Peyer's patch (tissue), 4 donors: ENCODE measurements at regions not wholly inside any gene's neighbourhood (a gene's known extent, or its start where the extent isn't known, plus 50 kb on each side); places are given as distances from the start of the nearest gene placed in this dataset.

Source experiments
- DNase-seq, 3 donors: peaks; one replicate each; pipeline ENCODE4 v3.0.0-alpha.2; 2017 to 2019
- H3K27ac ChIP-seq, 4 donors: fragments of 200-600 bp; sonication (generic); one replicate each; pipeline ENCODE4 v1.5.1; 2016 to 2019
- H3K27me3 ChIP-seq, 2 donors: fragments of 200-600 bp; sonication (generic); one replicate each; pipeline ENCODE4 v1.5.1; 2019
- H3K36me3 ChIP-seq, 3 donors: fragments of 200-600 bp; sonication (generic); one replicate each; pipeline ENCODE4 v1.5.1; 2016 to 2019
- H3K4me1 ChIP-seq, 4 donors: fragments of 200-600 bp; sonication (generic); one replicate each; pipeline ENCODE4 v1.5.1; 2016 to 2019
- H3K4me3 ChIP-seq, 4 donors: fragments of 200-600 bp; sonication (generic); 1 replicate in 3 of 4; 2 replicates in 1 of 4; pipeline ENCODE4 v1.5.1; 2016 to 2019; ENCODE audit warnings: mild to moderate bottlenecking in 1 of 4
- H3K9me3 ChIP-seq, 4 donors: fragments of 200-600 bp; sonication (generic); one replicate each; pipeline ENCODE4 v1.5.1; 2016 to 2019; ENCODE audit warnings: mild to moderate bottlenecking in 1 of 4
- POLR2A ChIP-seq, 2 donors: fragments of 450-650 bp; IDR thresholded peaks; one replicate each; pipeline ENCODE4 v1.5.1; 2017; ENCODE audit warnings: antibody characterized with exemption in 2 of 2, mild to moderate bottlenecking in 2 of 2, moderate library complexity in 2 of 2
- TF ChIP-seq, protein P1 (sequence below), 6 experiments: fragments of 450-650 bp in 4 of 6; fragments of 200-600 bp in 2 of 6; sonication (generic) in 1 of 6; IDR thresholded peaks; one replicate each; pipeline ENCODE4 v1.5.1; 2017 to 2019; ENCODE audit warnings: antibody characterized with exemption in 6 of 6, mild to moderate bottlenecking in 3 of 6, moderate library complexity in 1 of 6

DNA sequence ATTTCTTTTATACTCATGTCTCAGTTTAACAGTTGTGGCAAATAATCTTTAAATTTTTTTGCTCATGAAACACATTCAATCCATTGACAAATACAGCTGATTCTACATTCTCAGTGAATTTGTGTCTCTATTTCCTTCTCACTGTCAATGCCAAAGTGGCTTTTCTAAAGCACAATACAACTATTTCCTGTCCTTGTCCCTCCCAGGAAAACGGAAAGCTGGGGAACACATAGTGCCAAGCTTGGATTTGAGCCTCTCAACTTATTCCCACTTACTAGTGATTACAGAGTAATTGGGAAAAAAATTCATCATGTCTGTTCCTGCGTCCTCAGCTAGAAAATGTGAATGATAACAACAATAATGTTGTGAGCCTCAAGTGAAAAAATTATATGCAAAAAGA, 899.7 kb upstream of the CDH2 start:
- no peaks in the 10 kb centered on the region for H3K4me1 ChIP-seq
- no peaks in the 10 kb centered on the region for H3K27me3 ChIP-seq
- no peak overlapping the region for H3K4me3 ChIP-seq
- no peaks in the 10 kb centered on the region for H3K36me3 ChIP-seq
- no peaks in the 10 kb centered on the region for H3K9me3 ChIP-seq
- DNase-seq: no peak
- H3K27ac ChIP-seq: no peak overlapping the region
- TF ChIP-seq, protein P1, sequence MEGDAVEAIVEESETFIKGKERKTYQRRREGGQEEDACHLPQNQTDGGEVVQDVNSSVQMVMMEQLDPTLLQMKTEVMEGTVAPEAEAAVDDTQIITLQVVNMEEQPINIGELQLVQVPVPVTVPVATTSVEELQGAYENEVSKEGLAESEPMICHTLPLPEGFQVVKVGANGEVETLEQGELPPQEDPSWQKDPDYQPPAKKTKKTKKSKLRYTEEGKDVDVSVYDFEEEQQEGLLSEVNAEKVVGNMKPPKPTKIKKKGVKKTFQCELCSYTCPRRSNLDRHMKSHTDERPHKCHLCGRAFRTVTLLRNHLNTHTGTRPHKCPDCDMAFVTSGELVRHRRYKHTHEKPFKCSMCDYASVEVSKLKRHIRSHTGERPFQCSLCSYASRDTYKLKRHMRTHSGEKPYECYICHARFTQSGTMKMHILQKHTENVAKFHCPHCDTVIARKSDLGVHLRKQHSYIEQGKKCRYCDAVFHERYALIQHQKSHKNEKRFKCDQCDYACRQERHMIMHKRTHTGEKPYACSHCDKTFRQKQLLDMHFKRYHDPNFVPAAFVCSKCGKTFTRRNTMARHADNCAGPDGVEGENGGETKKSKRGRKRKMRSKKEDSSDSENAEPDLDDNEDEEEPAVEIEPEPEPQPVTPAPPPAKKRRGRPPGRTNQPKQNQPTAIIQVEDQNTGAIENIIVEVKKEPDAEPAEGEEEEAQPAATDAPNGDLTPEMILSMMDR (IDR thresholded peaks at IDR 0.05): no peak
- TF ChIP-seq POLR2A (IDR thresholded peaks at IDR 0.05): no peak

DNA sequence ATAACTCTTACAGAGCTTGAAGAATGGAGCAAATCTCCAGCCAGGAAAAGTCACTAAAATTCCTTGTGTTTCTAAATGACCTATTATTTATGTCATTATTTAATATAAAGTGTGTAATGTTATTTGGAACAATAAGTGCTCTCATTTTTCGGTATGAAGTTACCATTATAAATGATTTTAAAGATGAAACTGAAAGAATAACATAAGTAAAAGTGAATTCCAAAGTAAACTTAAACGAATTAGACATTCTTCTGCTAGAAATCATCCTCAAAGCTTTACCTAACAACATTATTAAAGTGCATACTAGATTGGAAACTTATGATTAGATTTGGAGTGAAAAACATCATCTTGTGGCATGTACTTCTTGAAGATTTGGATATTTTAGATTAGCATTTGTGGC, 897.2 kb upstream of the CDH2 start:
- H3K36me3 ChIP-seq: no peaks in the 10 kb centered on the region
- H3K4me3 ChIP-seq: no peak overlapping the region
- H3K27me3 ChIP-seq: no peaks in the 10 kb centered on the region
- no peak for DNase-seq
- TF ChIP-seq, protein P1 (IDR thresholded peaks at IDR 0.05): no peak
- TF ChIP-seq POLR2A (IDR thresholded peaks at IDR 0.05): no peak
- no peaks in the 10 kb centered on the region for H3K4me1 ChIP-seq
- H3K27ac ChIP-seq: no peak overlapping the region
- no peaks in the 10 kb centered on the region for H3K9me3 ChIP-seq

DNA sequence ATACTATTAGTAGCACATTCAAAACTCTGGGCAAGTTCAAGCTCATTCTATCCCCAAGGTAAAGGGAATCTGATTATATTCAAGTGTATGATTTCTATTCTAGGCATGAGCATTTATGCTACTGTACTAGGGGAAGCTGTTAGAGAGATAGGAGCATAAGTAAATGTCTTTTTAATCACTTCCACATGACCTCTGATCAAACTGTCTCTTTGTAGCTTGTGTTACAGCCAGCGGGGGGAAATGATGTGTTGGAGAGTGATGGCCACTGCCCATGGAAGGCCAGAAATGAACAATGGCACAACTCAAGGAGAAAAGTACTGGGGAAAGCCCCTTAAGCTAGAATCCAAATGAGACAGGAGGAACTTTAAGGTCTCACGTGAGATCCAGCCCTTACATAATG, 894.9 kb upstream of the CDH2 start:
- DNase-seq: no peak
- no peak overlapping the region for H3K27ac ChIP-seq
- no peaks in the 10 kb centered on the region for H3K9me3 ChIP-seq
- H3K4me1 ChIP-seq: no peaks in the 10 kb centered on the region
- no peaks in the 10 kb centered on the region for H3K36me3 ChIP-seq
- TF ChIP-seq POLR2A (IDR thresholded peaks at IDR 0.05): no peak
- TF ChIP-seq, protein P1 (IDR thresholded peaks at IDR 0.05): no peak
- H3K4me3 ChIP-seq: no peak overlapping the region
- H3K27me3 ChIP-seq: no peaks in the 10 kb centered on the region

DNA sequence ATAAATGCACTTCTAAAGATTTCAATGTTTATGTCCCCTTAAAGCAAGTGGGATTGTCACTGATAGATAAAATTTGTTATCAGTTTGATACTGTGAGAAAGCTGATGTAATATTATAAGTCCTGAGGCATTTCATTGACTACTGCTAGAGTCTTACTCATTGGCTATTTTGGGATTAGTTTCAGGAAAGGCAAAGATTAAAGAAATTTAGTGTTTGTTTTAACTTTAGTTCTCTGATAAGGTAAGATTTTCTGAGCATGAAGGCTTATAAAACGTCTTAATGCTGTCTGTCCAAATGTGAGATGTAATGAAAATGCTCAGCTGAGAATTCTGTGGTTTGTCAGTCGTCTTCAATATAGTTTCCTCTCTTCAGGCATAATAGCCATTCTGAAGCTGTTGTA, 886.4 kb upstream of the CDH2 start:
- Histone ChIP-seq H3K4me3 (no peak overlapping the region), H3K27ac (no peak overlapping the region), H3K36me3 (no peaks in the 10 kb centered on the region), H3K9me3 (no peaks in the 10 kb centered on the region), H3K4me1 (no peaks in the 10 kb centered on the region), H3K27me3 (no peaks in the 10 kb centered on the region)
- TF ChIP-seq, protein P1 (IDR thresholded peaks at IDR 0.05): no peak
- TF ChIP-seq POLR2A (IDR thresholded peaks at IDR 0.05): no peak
- DNase-seq: no peak

DNA sequence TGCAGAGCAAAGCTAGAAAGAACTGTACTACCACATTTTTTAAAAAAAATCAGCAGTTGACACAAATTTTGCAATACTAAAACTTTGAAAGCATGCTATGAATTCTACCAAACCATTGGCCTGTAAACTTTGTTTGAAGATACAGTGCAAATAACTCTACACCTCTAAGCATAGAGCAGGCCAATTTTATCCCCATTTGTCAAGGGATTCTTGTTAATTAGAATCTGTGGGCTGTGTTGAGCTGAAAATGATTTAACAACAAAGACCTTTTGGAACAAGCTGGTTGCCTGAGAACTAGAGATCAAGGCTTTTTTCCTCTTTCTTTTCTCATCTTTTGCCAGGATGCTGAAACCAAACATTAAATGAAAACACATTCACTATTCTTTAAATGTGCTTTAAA, 886.0 kb upstream of the CDH2 start:
- DNase-seq: no peak
- no peaks in the 10 kb centered on the region for H3K4me1 ChIP-seq
- no peak overlapping the region for H3K4me3 ChIP-seq
- no peaks in the 10 kb centered on the region for H3K27me3 ChIP-seq
- TF ChIP-seq POLR2A (IDR thresholded peaks at IDR 0.05): no peak
- TF ChIP-seq, protein P1 (IDR thresholded peaks at IDR 0.05): no peak
- H3K9me3 ChIP-seq: no peaks in the 10 kb centered on the region
- no peak overlapping the region for H3K27ac ChIP-seq
- H3K36me3 ChIP-seq: no peaks in the 10 kb centered on the region

DNA sequence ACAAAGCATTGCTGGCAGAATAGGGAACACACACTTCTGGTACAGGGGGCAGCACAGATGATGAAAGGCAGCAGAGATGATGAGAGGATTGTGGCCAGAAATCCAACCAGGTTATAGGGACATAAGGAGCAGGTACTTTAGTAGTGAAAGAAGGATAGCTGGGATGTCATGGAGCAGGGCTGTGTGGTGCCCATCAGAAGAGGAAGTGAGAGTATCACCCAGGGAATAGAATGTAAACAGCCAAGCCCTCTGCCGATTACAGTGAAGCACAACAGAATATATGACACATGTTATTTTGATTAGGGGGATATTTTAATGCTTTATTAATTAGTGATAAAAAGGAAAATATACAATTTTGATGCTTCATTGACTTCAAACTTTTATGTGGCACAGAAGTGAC, 883.4 kb upstream of the CDH2 start:
- no peak overlapping the region for H3K4me3 ChIP-seq
- H3K4me1 ChIP-seq: no peaks in the 10 kb centered on the region
- no peak for TF ChIP-seq POLR2A (IDR thresholded peaks at IDR 0.05)
- TF ChIP-seq, protein P1 (IDR thresholded peaks at IDR 0.05): no peak
- H3K9me3 ChIP-seq: no peaks in the 10 kb centered on the region
- DNase-seq: no peak
- H3K36me3 ChIP-seq: no peaks in the 10 kb centered on the region
- no peaks in the 10 kb centered on the region for H3K27me3 ChIP-seq
- H3K27ac ChIP-seq: no peak overlapping the region
